CD8-positive, alpha-beta memory T cell (primary cell): ENCODE measurements at regions not wholly inside any gene's neighbourhood (a gene's known extent, or its start where the extent isn't known, plus 50 kb on each side); places are given as distances from the start of the nearest gene placed in this dataset.

Source experiments
- CTCF ChIA-PET: fragments of 350-600 bp; sonication (Branson Sonifier 250); formaldehyde crosslinking; loops from one replicate; lab custom pipeline; 2021; ENCODE audit warnings: antibody characterized with exemption; lab: Charles Lee
- POLR2A ChIA-PET: fragments of 350-600 bp; sonication (Branson Sonifier 250); formaldehyde crosslinking; loops from one replicate; lab custom pipeline; 2021; ENCODE audit warnings: antibody characterized with exemption; lab: Charles Lee
- DNase-seq, 5 donors: peaks; one replicate each; pipeline versions ENCODE4 v3.0.0 to v3.0.0-alpha.2; 2020 to 2022; ENCODE audit warnings: mixed read lengths in 1 of 5
- H3K27ac ChIP-seq: one replicate; pipeline ENCODE4 v1.7.0; 2013; ENCODE audit warnings: low read depth, mild to moderate bottlenecking, low read length, moderate library complexity
- H3K27me3 ChIP-seq: 2 replicates; pipeline ENCODE4 v1.7.0; 2013; ENCODE audit warnings: low read length, mild to moderate bottlenecking; ENCODE audit not compliant: insufficient read depth, poor library complexity, severe bottlenecking
- H3K36me3 ChIP-seq: 2 replicates; pipeline ENCODE4 v1.7.0; 2013; ENCODE audit warnings: mild to moderate bottlenecking, low read length, moderate library complexity; ENCODE audit not compliant: insufficient read depth
- H3K4me1 ChIP-seq: 2 replicates; pipeline ENCODE4 v1.7.0; 2013; ENCODE audit warnings: mild to moderate bottlenecking, low read length, moderate library complexity; ENCODE audit not compliant: insufficient read depth
- H3K4me3 ChIP-seq: 2 replicates; pipeline ENCODE4 v1.7.0; 2013; ENCODE audit warnings: mild to moderate bottlenecking, low read length
- H3K9me3 ChIP-seq: 2 replicates; pipeline ENCODE4 v1.7.0; 2013; ENCODE audit warnings: mild to moderate bottlenecking, low read length
- H3K27ac Mint-ChIP-seq, 8 donors: one replicate each; pipeline ENCODE4 v1.8.0; 2020 to 2021; ENCODE audit warnings: mixed read lengths in 8 of 8, mild to moderate bottlenecking in 6 of 8, inconsistent platforms in 3 of 8, moderate library complexity in 3 of 8
- H3K27me3 Mint-ChIP-seq, 2 donors: one replicate each; pipeline ENCODE4 v1.8.0; 2020 to 2021; ENCODE audit warnings: mixed read lengths in 2 of 2, mild to moderate bottlenecking in 1 of 2, moderate library complexity in 1 of 2
- H3K36me3 Mint-ChIP-seq, 3 donors: one replicate each; pipeline ENCODE4 v1.8.0; 2020 to 2021; ENCODE audit warnings: mixed read lengths in 3 of 3, inconsistent platforms in 1 of 3, mild to moderate bottlenecking in 1 of 3
- H3K4me1 Mint-ChIP-seq, 3 donors: one replicate each; pipeline ENCODE4 v1.8.0; 2020 to 2021; ENCODE audit warnings: mixed read lengths in 3 of 3, inconsistent platforms in 1 of 3, mild to moderate bottlenecking in 1 of 3
- H3K4me3 Mint-ChIP-seq, 7 donors: one replicate each; pipeline ENCODE4 v1.8.0; 2020 to 2021; ENCODE audit warnings: mixed read lengths in 7 of 7, mild to moderate bottlenecking in 6 of 7, moderate library complexity in 4 of 7, inconsistent platforms in 2 of 7
- H3K9me3 Mint-ChIP-seq, 5 donors: one replicate each; pipeline ENCODE4 v1.8.0; 2020 to 2022; ENCODE audit warnings: mixed read lengths in 5 of 5, mild to moderate bottlenecking in 3 of 5, moderate library complexity in 2 of 5, inconsistent platforms in 1 of 5

- peaks cover 0 to 2% of the 10 kb centered on the region in 2 donors for H3K27me3 Mint-ChIP-seq
- peaks cover 3% of the 10 kb centered on the region for H3K27me3 ChIP-seq
- H3K27ac Mint-ChIP-seq: no peak overlapping the region
- H3K9me3 Mint-ChIP-seq: peaks cover 0 to 8% (median 0%) of the 10 kb centered on the region in 5 donors
- no peaks in the 10 kb centered on the region for H3K9me3 ChIP-seq
- ChIA-PET CTCF (no interaction called here), POLR2A (no interaction called here)
- H3K4me1 ChIP-seq: no peaks in the 10 kb centered on the region
- no peaks in the 10 kb centered on the region for H3K36me3 Mint-ChIP-seq
- H3K4me1 Mint-ChIP-seq: no peaks in the 10 kb centered on the region
- no peaks in the 10 kb centered on the region for H3K36me3 ChIP-seq
- H3K4me3 ChIP-seq: no peak overlapping the region
- no peak for DNase-seq
- H3K27ac ChIP-seq: no peak overlapping the region
- H3K4me3 Mint-ChIP-seq: no peak overlapping the region
These were observed 232.7 kb downstream of the SOX9 start for GRCh38 chr17:72353502-72353901.

DNA sequence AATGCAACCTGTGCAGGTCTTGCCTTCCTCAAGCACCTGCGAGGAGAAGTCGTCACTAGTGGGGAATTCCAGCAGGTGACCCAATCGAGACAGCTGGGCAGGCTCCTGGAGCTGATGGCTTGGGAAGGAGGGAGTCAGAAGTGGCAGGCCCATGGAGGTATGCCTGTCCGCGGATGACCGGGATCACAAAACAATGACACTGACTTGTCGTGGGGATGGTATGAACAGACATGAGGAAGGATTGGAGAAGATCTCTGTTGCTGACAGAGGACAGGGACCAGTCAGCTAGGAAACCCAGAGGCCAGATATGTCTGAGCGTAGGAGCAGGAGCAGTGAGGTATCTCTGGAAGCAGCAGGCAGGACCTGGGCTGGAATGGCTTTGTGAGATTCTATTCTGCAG lies 233.3 kb downstream of the SOX9 start:
- H3K27me3 ChIP-seq: peaks cover 3% of the 10 kb centered on the region
- ChIA-PET CTCF (no interaction called here), POLR2A (no interaction called here)
- Mint-ChIP-seq H3K4me1 (no peaks in the 10 kb centered on the region), H3K27ac (no peak overlapping the region), H3K27me3 (peaks cover 0 to 2% of the 10 kb centered on the region in 2 donors), H3K9me3 (peaks cover 0 to 8% (median 0%) of the 10 kb centered on the region in 5 donors), H3K4me3 (no peak overlapping the region), H3K36me3 (no peaks in the 10 kb centered on the region)
- no peaks in the 10 kb centered on the region for H3K36me3 ChIP-seq
- no peak overlapping the region for H3K27ac ChIP-seq
- DNase-seq: no peak
- no peak overlapping the region for H3K4me3 ChIP-seq
- no peaks in the 10 kb centered on the region for H3K4me1 ChIP-seq
- no peaks in the 10 kb centered on the region for H3K9me3 ChIP-seq

DNA sequence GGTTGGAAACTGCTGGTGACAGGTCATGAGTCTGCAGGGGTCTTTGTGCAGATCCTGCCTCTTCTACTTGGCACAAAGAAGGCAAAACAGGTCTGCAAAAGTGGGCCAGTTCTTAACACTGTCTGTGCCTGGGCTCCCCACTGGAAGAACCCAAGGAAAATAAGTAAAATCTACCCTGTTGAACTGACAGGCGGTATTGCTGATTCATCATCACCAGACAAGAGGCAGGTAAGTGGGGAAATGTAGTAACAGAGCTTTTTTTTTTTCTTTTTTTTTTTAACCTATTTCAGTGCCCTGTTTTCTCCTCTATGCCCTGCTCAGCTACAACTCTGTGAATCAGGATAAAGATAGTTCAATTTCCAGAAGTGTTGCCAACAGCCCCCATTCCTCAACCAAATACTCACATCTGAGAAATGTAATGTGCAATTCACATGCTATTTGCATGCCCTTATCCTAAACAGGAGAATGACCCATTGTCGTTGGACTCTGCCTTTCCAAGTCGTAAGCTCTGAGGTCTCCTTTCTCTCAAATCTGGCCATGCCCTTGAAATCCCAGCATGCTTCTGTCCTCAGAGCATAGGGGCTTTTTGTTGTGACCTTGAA lies 237.0 kb downstream of the SOX9 start:
- H3K27ac ChIP-seq: no peak overlapping the region
- H3K27ac Mint-ChIP-seq: no peak overlapping the region
- H3K9me3 Mint-ChIP-seq: peaks cover 0 to 8% (median 2%) of the 10 kb centered on the region in 5 donors
- no peak for DNase-seq
- H3K36me3 ChIP-seq: no peaks in the 10 kb centered on the region
- no peak overlapping the region for H3K4me3 Mint-ChIP-seq
- no peaks in the 10 kb centered on the region for H3K4me1 ChIP-seq
- H3K4me1 Mint-ChIP-seq: no peaks in the 10 kb centered on the region
- ChIA-PET POLR2A (no interaction called here), CTCF (no interaction called here)
- no peaks in the 10 kb centered on the region for H3K36me3 Mint-ChIP-seq
- H3K27me3 ChIP-seq: peaks cover 3% of the 10 kb centered on the region
- no peaks in the 10 kb centered on the region for H3K9me3 ChIP-seq
- no peak overlapping the region for H3K4me3 ChIP-seq
- peaks cover 0 to 4% of the 10 kb centered on the region in 2 donors for H3K27me3 Mint-ChIP-seq

- CTCF ChIA-PET: no interaction called here
- POLR2A ChIA-PET: no interaction called here
These were observed 237.6 kb downstream of the SOX9 start for GRCh38 chr17:72358465-72358864.

GRCh38 chr17:72359274-72359673 lies 238.5 kb downstream of the SOX9 start:
- ChIA-PET CTCF (no interaction called here), POLR2A (no interaction called here)
- no peak for DNase-seq
- H3K27ac Mint-ChIP-seq: no peak overlapping the region
- no peaks in the 10 kb centered on the region for H3K4me1 Mint-ChIP-seq
- H3K36me3 ChIP-seq: no peaks in the 10 kb centered on the region
- no peaks in the 10 kb centered on the region for H3K36me3 Mint-ChIP-seq
- H3K27me3 Mint-ChIP-seq: peaks cover 0 to 4% of the 10 kb centered on the region in 2 donors
- no peak overlapping the region for H3K4me3 ChIP-seq
- H3K4me1 ChIP-seq: no peaks in the 10 kb centered on the region
- peaks cover 0 to 12% (median 2%) of the 10 kb centered on the region in 5 donors for H3K9me3 Mint-ChIP-seq
- no peaks in the 10 kb centered on the region for H3K9me3 ChIP-seq
- no peak overlapping the region for H3K27ac ChIP-seq
- no peaks in the 10 kb centered on the region for H3K27me3 ChIP-seq
- no peak overlapping the region for H3K4me3 Mint-ChIP-seq

More at GRCh38 chr17:72358465-72358864, 237.6 kb downstream of the SOX9 start:
- no peaks in the 10 kb centered on the region for H3K9me3 ChIP-seq
- Mint-ChIP-seq H3K4me1 (no peaks in the 10 kb centered on the region), H3K27ac (no peak overlapping the region), H3K36me3 (no peaks in the 10 kb centered on the region), H3K27me3 (peaks cover 0 to 4% of the 10 kb centered on the region in 2 donors), H3K9me3 (peaks cover 0 to 8% (median 2%) of the 10 kb centered on the region in 5 donors), H3K4me3 (no peak overlapping the region)
- H3K36me3 ChIP-seq: no peaks in the 10 kb centered on the region
- H3K27ac ChIP-seq: no peak overlapping the region
- H3K4me1 ChIP-seq: no peaks in the 10 kb centered on the region
- DNase-seq: no peak
- no peak overlapping the region for H3K4me3 ChIP-seq
- peaks cover 3% of the 10 kb centered on the region for H3K27me3 ChIP-seq

- Histone ChIP-seq H3K27ac (no peak overlapping the region), H3K9me3 (no peaks in the 10 kb centered on the region), H3K4me3 (no peak overlapping the region), H3K4me1 (no peaks in the 10 kb centered on the region), H3K36me3 (no peaks in the 10 kb centered on the region), H3K27me3 (no peaks in the 10 kb centered on the region)
- no peaks in the 10 kb centered on the region for H3K4me1 Mint-ChIP-seq
- POLR2A ChIA-PET: no interaction called here
- no peak overlapping the region for H3K27ac Mint-ChIP-seq
- CTCF ChIA-PET: no interaction called here
- no peak overlapping the region for H3K4me3 Mint-ChIP-seq
- DNase-seq: no peak
- H3K27me3 Mint-ChIP-seq: peaks cover 0 to 2% of the 10 kb centered on the region in 2 donors
- H3K36me3 Mint-ChIP-seq: no peaks in the 10 kb centered on the region
- peaks cover 0 to 14% (median 2%) of the 10 kb centered on the region in 5 donors for H3K9me3 Mint-ChIP-seq
These were observed 239.0 kb downstream of the SOX9 start for GRCh38 chr17:72359811-72360210.

DNA sequence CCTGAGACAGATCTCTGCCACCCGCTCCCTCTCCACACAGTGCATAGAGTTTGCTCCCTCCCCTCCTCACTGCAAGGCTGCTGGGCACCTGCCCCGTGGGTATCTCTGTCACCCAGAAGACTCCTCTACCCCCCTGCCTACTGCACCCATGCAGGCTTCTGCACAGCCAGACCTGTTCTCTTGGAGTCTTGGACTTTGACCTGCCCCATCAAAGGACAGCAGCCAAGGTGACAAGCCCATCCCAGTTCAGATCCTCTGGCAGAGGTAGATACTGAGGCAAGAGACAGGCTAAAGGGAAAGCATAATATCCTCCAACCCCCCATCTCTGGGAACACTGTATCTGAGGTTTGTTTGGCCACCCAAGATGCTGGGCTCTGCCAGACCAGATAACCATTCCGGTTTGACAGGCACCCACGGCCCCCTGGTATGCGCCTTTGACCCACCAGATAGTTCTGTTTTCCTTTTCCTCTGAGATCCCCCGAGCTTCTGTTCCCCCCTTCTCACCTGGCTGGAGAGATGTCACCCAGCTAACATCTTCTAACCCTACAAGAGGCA lies 239.6 kb downstream of the SOX9 start:
- Mint-ChIP-seq H3K27ac (no peak overlapping the region), H3K4me3 (no peak overlapping the region), H3K9me3 (peaks cover 0 to 14% (median 2%) of the 10 kb centered on the region in 5 donors), H3K4me1 (no peaks in the 10 kb centered on the region), H3K27me3 (peaks cover 0 to 2% of the 10 kb centered on the region in 2 donors), H3K36me3 (no peaks in the 10 kb centered on the region)
- Histone ChIP-seq H3K36me3 (no peaks in the 10 kb centered on the region), H3K27ac (no peak overlapping the region), H3K4me3 (no peak overlapping the region), H3K4me1 (no peaks in the 10 kb centered on the region), H3K27me3 (no peaks in the 10 kb centered on the region), H3K9me3 (no peaks in the 10 kb centered on the region)
- ChIA-PET POLR2A (no interaction called here), CTCF (no interaction called here)
- DNase-seq: no peak

DNA sequence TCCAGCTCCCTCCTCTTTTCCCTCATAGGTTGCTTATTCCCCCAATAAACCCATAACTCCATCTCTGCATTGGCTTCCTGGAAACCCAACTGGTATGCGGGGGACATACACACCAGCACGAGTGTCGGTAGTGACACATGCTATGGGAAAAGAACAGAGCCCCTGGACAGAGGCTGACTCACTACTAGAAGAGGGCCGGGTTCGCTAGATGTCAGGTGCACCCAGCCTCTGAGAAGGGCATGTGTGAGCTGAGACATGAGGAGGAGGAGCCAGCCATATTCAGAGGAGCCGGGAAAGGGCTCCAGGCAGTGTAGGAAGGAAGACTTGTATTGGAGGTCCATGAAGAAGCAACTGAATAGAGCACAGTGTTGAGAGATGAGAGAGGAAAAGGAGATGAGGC lies 241.1 kb downstream of the SOX9 start:
- no peak overlapping the region for H3K27ac ChIP-seq
- H3K36me3 ChIP-seq: no peaks in the 10 kb centered on the region
- H3K4me3 ChIP-seq: no peak overlapping the region
- no peaks in the 10 kb centered on the region for H3K4me1 Mint-ChIP-seq
- CTCF ChIA-PET: no interaction called here
- no peak overlapping the region for H3K27ac Mint-ChIP-seq
- peaks cover 0 to 6% (median 3%) of the 10 kb centered on the region in 5 donors for H3K9me3 Mint-ChIP-seq
- peaks cover 0 to 4% of the 10 kb centered on the region in 2 donors for H3K27me3 Mint-ChIP-seq
- H3K4me3 Mint-ChIP-seq: no peak overlapping the region
- no peaks in the 10 kb centered on the region for H3K9me3 ChIP-seq
- POLR2A ChIA-PET: no interaction called here
- H3K27me3 ChIP-seq: no peaks in the 10 kb centered on the region
- H3K4me1 ChIP-seq: no peaks in the 10 kb centered on the region
- no peaks in the 10 kb centered on the region for H3K36me3 Mint-ChIP-seq
- DNase-seq: no peak
